ENCODE measurements at regions not wholly inside any gene's neighbourhood (a gene's known extent, or its start where the extent isn't known, plus 50 kb on each side); places are given as distances from the start of the nearest gene placed in this dataset.
A peak's percentile ranks its signal among the peaks of the same experiment; 100 is the strongest.

DNA sequence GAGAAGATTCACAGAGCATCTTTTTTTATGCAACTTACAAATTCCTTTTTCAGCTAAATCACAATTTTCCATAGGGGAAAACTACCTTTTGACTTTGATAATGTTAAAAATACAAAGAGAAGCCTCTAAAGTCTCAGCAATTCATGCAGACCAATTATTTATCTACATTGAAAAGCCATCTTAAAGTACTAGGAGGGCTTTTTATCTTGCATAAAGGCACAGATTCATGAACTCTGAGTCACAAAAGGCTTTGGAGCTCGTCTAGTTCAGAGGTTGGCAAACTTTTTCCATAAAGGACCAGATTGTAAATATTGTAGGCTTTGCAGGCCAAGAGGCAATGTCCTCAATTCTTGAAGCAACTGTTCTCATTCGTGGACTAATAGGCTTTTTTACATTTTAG is 210.4 kb upstream of the HDX start:
- no peak for DNase-seq (ENCODE audit: low read depth, low spot score)
- TF ChIP-seq CTCF (IDR thresholded peaks at IDR 0.05; ENCODE audit: low read depth, low read length) = no peak
- H3K4me3 ChIP-seq (ENCODE audit: low read depth, low read length) = no peak overlapping the region
- in situ Hi-C loops (cut with HindIII; ENCODE audit: low sequenced_read_pairs) = no loop called here

DNA sequence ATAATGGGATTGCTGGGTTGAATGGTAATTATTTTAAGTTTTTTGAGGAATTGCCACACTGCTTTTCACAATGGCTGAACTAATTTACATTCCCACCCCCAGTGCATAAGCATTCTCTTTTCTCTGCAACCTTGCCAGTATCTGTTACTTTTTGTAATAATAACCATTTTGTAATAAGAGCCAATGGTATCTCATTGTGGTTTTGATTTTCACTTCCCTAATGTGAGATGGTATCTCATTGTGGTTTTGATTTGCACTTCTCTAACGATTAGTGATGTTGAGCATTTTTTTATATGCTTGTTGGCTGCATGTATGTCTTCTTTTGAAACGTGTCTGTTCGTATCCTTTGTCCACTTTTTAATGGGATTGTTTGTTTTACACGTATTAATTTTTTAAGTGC is 213.1 kb upstream of the HDX start:
- TF ChIP-seq CTCF (IDR thresholded peaks at IDR 0.05; ENCODE audit: low read depth, low read length) = no peak
- H3K4me3 ChIP-seq (ENCODE audit: low read depth, low read length) = no peak overlapping the region
- DNase-seq (ENCODE audit: low read depth, low spot score) = no peak
- in situ Hi-C loops (cut with HindIII; ENCODE audit: low sequenced_read_pairs) = no loop called here

- TF ChIP-seq CTCF (IDR thresholded peaks at IDR 0.05; ENCODE audit: low read depth, low read length) = no peak
- in situ Hi-C loops (cut with HindIII; ENCODE audit: low sequenced_read_pairs) = no loop called here
- no peak for DNase-seq (ENCODE audit: low read depth, low spot score)
- no peak overlapping the region for H3K4me3 ChIP-seq (ENCODE audit: low read depth, low read length)
Observed at GRCh38 chrX:84717343-84717742, 215.1 kb upstream of the HDX start.

DNA sequence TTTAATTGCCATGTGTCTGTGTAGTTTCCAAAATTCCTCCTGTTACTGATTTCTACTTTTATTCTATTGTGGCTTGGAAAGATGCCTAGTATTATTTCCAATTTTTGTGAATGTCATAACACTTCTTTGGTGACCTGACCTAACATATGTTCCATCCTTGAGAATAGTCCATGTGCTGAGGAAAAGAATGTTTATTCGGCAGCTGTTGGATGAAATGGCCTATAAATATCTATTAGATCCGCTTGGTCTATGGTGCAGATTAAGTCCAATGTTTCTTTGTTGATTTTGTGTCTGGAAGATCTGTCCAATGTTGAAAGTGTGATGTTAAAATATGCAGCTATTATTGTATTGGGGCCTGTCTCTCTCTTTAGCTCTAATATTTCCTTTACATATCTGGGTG is 219.2 kb upstream of the HDX start:
- in situ Hi-C loops (cut with HindIII; ENCODE audit: low sequenced_read_pairs) = no loop called here
- TF ChIP-seq CTCF (IDR thresholded peaks at IDR 0.05; ENCODE audit: low read depth, low read length) = no peak
- no peak for DNase-seq (ENCODE audit: low read depth, low spot score)
- no peak overlapping the region for H3K4me3 ChIP-seq (ENCODE audit: low read depth, low read length)

GRCh38 chrX:84724576-84724975 is 222.3 kb upstream of the HDX start:
- no peak for DNase-seq (ENCODE audit: low read depth, low spot score)
- TF ChIP-seq CTCF (IDR thresholded peaks at IDR 0.05; ENCODE audit: low read depth, low read length) = no peak
- in situ Hi-C loops (cut with HindIII; ENCODE audit: low sequenced_read_pairs) = no loop called here
- H3K4me3 ChIP-seq (ENCODE audit: low read depth, low read length) = no peak overlapping the region

DNA sequence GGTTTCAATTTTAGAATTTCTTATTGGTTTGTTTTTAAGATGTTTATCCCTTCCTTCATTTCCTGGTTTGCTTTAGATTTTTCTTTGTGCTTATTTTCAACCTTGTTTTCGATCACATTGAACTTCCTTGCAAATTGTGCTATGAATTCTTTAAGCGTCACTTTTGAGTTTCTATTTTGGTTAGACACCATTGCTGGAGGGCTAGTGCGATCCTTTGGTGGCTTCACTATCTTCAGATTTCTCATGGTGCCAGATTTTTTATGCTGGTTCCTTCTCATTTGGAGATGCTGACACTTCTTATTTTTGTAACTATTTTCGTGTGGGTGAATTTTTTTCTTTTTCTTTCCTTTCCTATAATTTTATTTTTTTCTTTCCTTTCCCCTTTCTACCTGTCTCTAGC is 227.2 kb upstream of the HDX start:
- no peak for DNase-seq (ENCODE audit: low read depth, low spot score)
- in situ Hi-C loops (cut with HindIII; ENCODE audit: low sequenced_read_pairs) = no loop called here
- no peak overlapping the region for H3K4me3 ChIP-seq (ENCODE audit: low read depth, low read length)
- TF ChIP-seq CTCF (IDR thresholded peaks at IDR 0.05; ENCODE audit: low read depth, low read length) = no peak

DNA sequence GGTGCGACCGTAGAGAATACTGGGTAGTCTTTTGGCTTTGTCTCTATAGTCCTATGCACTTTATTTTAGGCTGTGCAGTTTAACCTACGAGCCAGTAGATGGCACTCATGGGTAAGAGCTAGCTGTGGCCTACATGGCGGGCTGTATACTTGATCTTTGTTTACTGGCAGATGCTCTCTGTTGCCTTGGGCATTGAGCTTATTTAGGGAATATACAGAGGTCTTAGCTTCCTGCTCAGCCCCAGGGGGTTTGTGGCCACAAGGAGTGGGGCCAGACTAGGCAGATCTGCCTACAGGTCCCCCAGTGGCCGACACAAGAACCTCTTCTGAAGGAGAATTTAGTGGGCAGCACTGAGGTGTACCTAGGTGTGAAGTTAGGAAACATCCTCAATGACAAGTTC is 227.6 kb upstream of the HDX start:
- peak; percentile 10 for DNase-seq (ENCODE audit: low read depth, low spot score)
- in situ Hi-C loops (cut with HindIII; ENCODE audit: low sequenced_read_pairs) = no loop called here
- no peak overlapping the region for H3K4me3 ChIP-seq (ENCODE audit: low read depth, low read length)
- TF ChIP-seq CTCF (IDR thresholded peaks at IDR 0.05; ENCODE audit: low read depth, low read length) = peak; percentile 80

Data from astrocyte of the spinal cord (primary cell).